HepG2 (cell line): ENCODE measurements at regions not wholly inside any gene's neighbourhood (a gene's known extent, or its start where the extent isn't known, plus 50 kb on each side); places are given as distances from the start of the nearest gene placed in this dataset.

Experiments used
- ATAC-seq: fragments of 200-7000 bp; cut with Tn5 transposase; 3 replicates; pipeline ENCODE4 v1.9.1; 2020; ENCODE audit warnings: mild to moderate bottlenecking, moderate library complexity
- BruUV-seq: library from RNA; stranded (reverse); fragments of 400-500 nt; replicated peaks from 2 replicates; lab custom pipeline; 2021; lab: Mats Ljungman, UMichigan
- CTCF ChIA-PET: fragments of 300-600 bp; formaldehyde crosslinking; extraction: SDS; loops from one replicate; lab custom pipeline; 2021; ENCODE audit warnings: low total read pairs, inconsistent platforms, low intra/inter-chr PET ratio; lab: Yijun Ruan, JAX
- POLR2A ChIA-PET: fragments of 350-600 bp; sonication (Branson Sonifier 250); formaldehyde crosslinking; loops from one replicate; lab custom pipeline; 2020; ENCODE audit warnings: antibody characterized with exemption, inconsistent platforms; lab: Yijun Ruan, JAX
- DNase-seq: peaks from one replicate; pipeline ENCODE4 v3.0.0-alpha.2; 2015; ENCODE audit warnings: low spot score
- FAIRE-seq: peaks from 3 replicates; lab custom pipeline; 2011; peaks lifted over from hg19 to GRCh38; lab: Jason Lieb, UNC
- H2AFZ ChIP-seq: one replicate; pipeline ENCODE4 v1.6.1; 2011; ENCODE audit warnings: low read length, inconsistent platforms
- H3K27ac ChIP-seq: fragments of 300-600 bp; 3 replicates; pipeline ENCODE4 v1.8.0; 2011; ENCODE audit warnings: mixed run types, mild to moderate bottlenecking, mixed read lengths, low read length, inconsistent platforms; ENCODE audit not compliant: insufficient read depth; ENCODE audit errors: extremely low read length
- H3K27me3 ChIP-seq, 2 experiments: fragments of 200-600 bp in 1 of 2; 2 replicates in 1 of 2; 3 replicates in 1 of 2; pipeline versions ENCODE4 v1.6.0 to v1.8.0; 2011; ENCODE audit warnings: low read length in 2 of 2, mild to moderate bottlenecking in 2 of 2, moderate library complexity in 2 of 2, inconsistent platforms in 1 of 2; ENCODE audit not compliant: insufficient read depth in 2 of 2, control insufficient read depth in 1 of 2
- H3K36me3 ChIP-seq, 2 experiments: fragments of 200-600 bp in 1 of 2; replicated peaks in 1 of 2; 2 replicates in 1 of 2; 3 replicates in 1 of 2; pipeline versions ENCODE4 v1.5.1 to v1.8.0; 2011; ENCODE audit warnings: low read length in 2 of 2, inconsistent platforms in 1 of 2; ENCODE audit not compliant: insufficient read depth in 2 of 2, control insufficient read depth in 1 of 2
- H3K4me1 ChIP-seq: 2 replicates; pipeline ENCODE4 v1.5.1; 2012; ENCODE audit warnings: low read length, inconsistent platforms; ENCODE audit not compliant: insufficient read depth
- H3K4me2 ChIP-seq: 2 replicates; pipeline ENCODE4 v1.6.0; 2011; ENCODE audit warnings: low read depth, low read length, inconsistent platforms
- H3K4me3 ChIP-seq, 3 experiments: fragments of 200-600 bp in 1 of 3; sonication (generic), shearing (Covaris generic) in 1 of 3; replicated peaks in 1 of 3; 2 replicates each; pipeline ENCODE4 v1.5.1; 2011 to 2016; ENCODE audit warnings: low read length in 3 of 3, inconsistent platforms in 2 of 3, low read depth in 2 of 3, mild to moderate bottlenecking in 2 of 3, control low read depth in 1 of 3, mixed read lengths in 1 of 3; ENCODE audit not compliant: insufficient read depth in 1 of 3
- H3K79me2 ChIP-seq: one replicate; pipeline ENCODE4 v1.6.1; 2011; ENCODE audit warnings: low read length, inconsistent platforms; ENCODE audit not compliant: insufficient read depth
- H3K9ac ChIP-seq: 2 replicates; pipeline ENCODE4 v1.6.0; 2011; ENCODE audit warnings: mild to moderate bottlenecking, low read depth, low read length, inconsistent platforms; ENCODE audit not compliant: insufficient read depth
- H3K9me3 ChIP-seq: 2 replicates; pipeline ENCODE4 v1.5.1; 2012; ENCODE audit warnings: mild to moderate bottlenecking, low read length
- H4K20me1 ChIP-seq: 2 replicates; pipeline ENCODE4 v1.6.0; 2011; ENCODE audit warnings: inconsistent platforms, mild to moderate bottlenecking, low read length, moderate library complexity; ENCODE audit not compliant: insufficient read depth
- ATF7 ChIP-seq, 2 experiments: fragments of 450-650 bp in 1 of 2; sonication (generic) in 1 of 2; formaldehyde crosslinking in 1 of 2; IDR thresholded peaks; 2 replicates each; pipeline versions ENCODE4 v1.4.0 to v1.6.1; 2016 to 2020; ENCODE audit warnings: antibody characterized with exemption in 1 of 2, mild to moderate bottlenecking in 1 of 2, missing genetic modification reagents in 1 of 2
- CCDC6 ChIP-seq: sonication (generic); formaldehyde crosslinking; IDR thresholded peaks from 2 replicates; pipeline ENCODE4 v1.8.1; 2022; ENCODE audit warnings: mild to moderate bottlenecking, missing genetic modification reagents, moderate library complexity
- HCFC1 ChIP-seq: fragments of 150-350 bp; IDR thresholded peaks from 2 replicates; pipeline ENCODE4 v1.6.1; 2014; ENCODE audit warnings: low read depth, low read length
- MATR3 ChIP-seq: sonication (generic); formaldehyde crosslinking; IDR thresholded peaks from 2 replicates; pipeline ENCODE4 v1.4.0; 2020; ENCODE audit warnings: missing genetic modification reagents
- MIXL1 ChIP-seq: IDR thresholded peaks from 2 replicates; pipeline ENCODE4 v1.6.1; 2016
- MXD1 ChIP-seq: sonication (generic); formaldehyde crosslinking; IDR thresholded peaks from 2 replicates; pipeline ENCODE4 v1.4.0; 2020; ENCODE audit warnings: mild to moderate bottlenecking, missing genetic modification reagents
- NCOA5 ChIP-seq: sonication (generic); formaldehyde crosslinking; IDR thresholded peaks from 2 replicates; pipeline ENCODE4 v1.4.0; 2020; ENCODE audit warnings: missing genetic modification reagents
- NFE2L1 ChIP-seq: sonication (generic); formaldehyde crosslinking; IDR thresholded peaks from 2 replicates; pipeline ENCODE4 v1.4.0; 2020; ENCODE audit warnings: missing genetic modification reagents, mild to moderate bottlenecking, borderline replicate concordance
- TBP ChIP-seq: sonication (generic); formaldehyde crosslinking; IDR thresholded peaks from 2 replicates; pipeline ENCODE4 v1.5.0; 2020; ENCODE audit warnings: missing genetic modification reagents
- TOPORS ChIP-seq: sonication (generic); formaldehyde crosslinking; IDR thresholded peaks from 2 replicates; pipeline ENCODE4 v1.8.0; 2023; ENCODE audit warnings: mild to moderate bottlenecking, missing genetic modification reagents
- ZBTB1 ChIP-seq: sonication (generic); formaldehyde crosslinking; IDR thresholded peaks from 2 replicates; pipeline ENCODE4 v1.4.0; 2020; ENCODE audit warnings: missing genetic modification reagents, borderline replicate concordance
- ZBTB2 ChIP-seq: sonication (generic); formaldehyde crosslinking; IDR thresholded peaks from 2 replicates; pipeline ENCODE4 v1.8.0; 2022; ENCODE audit warnings: low read depth, missing genetic modification reagents
- ZFP37 ChIP-seq: sonication (generic); formaldehyde crosslinking; IDR thresholded peaks from 2 replicates; pipeline ENCODE4 v1.4.0; 2020; ENCODE audit warnings: missing genetic modification reagents, borderline replicate concordance
- ZMAT3 ChIP-seq: sonication (generic); formaldehyde crosslinking; conservative IDR thresholded peaks from 2 replicates; pipeline ENCODE4 v1.7.0; 2021; ENCODE audit warnings: missing genetic modification reagents
- ZNF234 ChIP-seq: sonication (generic); formaldehyde crosslinking; conservative IDR thresholded peaks from 2 replicates; pipeline ENCODE4 v1.5.1; 2020; ENCODE audit warnings: mild to moderate bottlenecking, missing genetic modification reagents
- ZNF432 ChIP-seq: sonication (generic); formaldehyde crosslinking; IDR thresholded peaks from 2 replicates; pipeline ENCODE4 v1.5.0; 2020; ENCODE audit warnings: missing genetic modification reagents, mild to moderate bottlenecking, borderline replicate concordance
- ZNF44 ChIP-seq: sonication (generic); formaldehyde crosslinking; IDR thresholded peaks from 2 replicates; pipeline ENCODE4 v1.5.1; 2020; ENCODE audit warnings: mild to moderate bottlenecking, missing genetic modification reagents
- WGBS: methylation state at CpG from one replicate; pipeline ENCODE4 v1.1.6; 2017; ENCODE audit warnings: low lambda C conversion rate; 5-methylcytosine and 5-hydroxymethylcytosine counted together
- in situ Hi-C: cut with HindIII; loops from 2 replicates; pipeline ENCODE4 v1.10.0; 2017; ENCODE audit warnings: low pct_unique_long_range_greater_than_20kb; ENCODE audit not compliant: extremely low pct_ligation_motif_present
- intact Hi-C: fragments of 100-400 bp; cut with micrococcal nuclease; formaldehyde crosslinking; loops from one replicate; pipeline ENCODE4 v1.10.0; 2022; ENCODE audit not compliant: unreplicated experiment

DNA sequence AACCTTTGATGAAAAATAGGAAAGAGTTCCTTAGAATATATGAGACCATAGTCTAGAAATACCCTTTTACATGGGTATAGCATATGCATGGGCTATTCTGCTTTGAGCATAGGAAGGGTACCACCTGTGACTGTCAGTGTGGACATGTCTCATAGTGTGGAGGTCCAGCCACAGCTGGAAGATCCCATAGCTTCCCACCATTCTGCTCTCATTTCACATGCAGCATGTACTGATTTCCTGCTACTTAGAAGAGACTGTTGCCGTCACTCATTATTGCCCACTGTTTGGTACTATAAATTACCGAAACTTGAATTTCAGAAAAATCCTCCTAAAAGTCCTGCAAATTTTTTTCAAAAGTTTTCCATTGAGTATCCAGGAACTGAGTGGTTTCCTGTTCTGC lies 477.8 kb upstream of the DAB2 start:
- no peak for TF ChIP-seq ZNF234
- no peak for TF ChIP-seq MATR3 (CRISPR knock-in tag)
- no peak for TF ChIP-seq ZBTB2 (CRISPR knock-in tag)
- TF ChIP-seq TOPORS (CRISPR knock-in tag): no peak
- TF ChIP-seq ZNF44: no peak
- TF ChIP-seq ATF7 (IDR thresholded peaks at IDR 0.05): no peak
- TF ChIP-seq ATF7 (CRISPR knock-in tag; IDR thresholded peaks at IDR 0.05): no peak
- no peak for TF ChIP-seq ZBTB1
- TF ChIP-seq TBP (CRISPR knock-in tag): no peak
- TF ChIP-seq NFE2L1 (CRISPR knock-in tag): no peak
- TF ChIP-seq ZFP37 (CRISPR knock-in tag): no peak
- no peak for TF ChIP-seq ZNF432 (CRISPR knock-in tag)
- no peak for TF ChIP-seq HCFC1
- no peak for TF ChIP-seq MIXL1
- no peak for TF ChIP-seq CCDC6 (CRISPR knock-in tag)
- no peak for TF ChIP-seq MXD1
- no peak for TF ChIP-seq NCOA5 (CRISPR knock-in tag)
- TF ChIP-seq ZMAT3 (CRISPR knock-in tag): no peak
- TF ChIP-seq, all 625 proteins: peak for 0
- no peak for DNase-seq
- Histone ChIP-seq H3K4me3 (no peak overlapping the region), H3K9ac (no peak overlapping the region), H2AFZ (no peak overlapping the region), H3K79me2 (no peaks in the 10 kb centered on the region), H3K27ac (no peak overlapping the region), H3K27me3 (no peaks in the 10 kb centered on the region), H4K20me1 (no peaks in the 10 kb centered on the region), H3K9me3 (no peaks in the 10 kb centered on the region; the same call in 1 of the 2 replicates), H3K36me3 (no peaks in the 10 kb centered on the region), H3K4me2 (no peak overlapping the region), H3K4me1 (no peaks in the 10 kb centered on the region)
- in situ Hi-C loops: no loop called here
- intact Hi-C loops: no loop called here
- no TSS peak for BruUV-seq
- POLR2A ChIA-PET: no interaction called here
- CTCF ChIA-PET: no interaction called here
- ATAC-seq: no peak
- 2% methylated on average over 2 of the region's 2 CpGs for WGBS
- FAIRE-seq: no peak
